DMS53 (cell line): ENCODE measurements at regions not wholly inside any gene's neighbourhood (a gene's known extent, or its start where the extent isn't known, plus 50 kb on each side); places are given as distances from the start of the nearest gene placed in this dataset.

Source experiments
- DNase-seq: peaks from one replicate; lab custom pipeline; 2025; lab: John Stamatoyannopoulos, UW

DNA sequence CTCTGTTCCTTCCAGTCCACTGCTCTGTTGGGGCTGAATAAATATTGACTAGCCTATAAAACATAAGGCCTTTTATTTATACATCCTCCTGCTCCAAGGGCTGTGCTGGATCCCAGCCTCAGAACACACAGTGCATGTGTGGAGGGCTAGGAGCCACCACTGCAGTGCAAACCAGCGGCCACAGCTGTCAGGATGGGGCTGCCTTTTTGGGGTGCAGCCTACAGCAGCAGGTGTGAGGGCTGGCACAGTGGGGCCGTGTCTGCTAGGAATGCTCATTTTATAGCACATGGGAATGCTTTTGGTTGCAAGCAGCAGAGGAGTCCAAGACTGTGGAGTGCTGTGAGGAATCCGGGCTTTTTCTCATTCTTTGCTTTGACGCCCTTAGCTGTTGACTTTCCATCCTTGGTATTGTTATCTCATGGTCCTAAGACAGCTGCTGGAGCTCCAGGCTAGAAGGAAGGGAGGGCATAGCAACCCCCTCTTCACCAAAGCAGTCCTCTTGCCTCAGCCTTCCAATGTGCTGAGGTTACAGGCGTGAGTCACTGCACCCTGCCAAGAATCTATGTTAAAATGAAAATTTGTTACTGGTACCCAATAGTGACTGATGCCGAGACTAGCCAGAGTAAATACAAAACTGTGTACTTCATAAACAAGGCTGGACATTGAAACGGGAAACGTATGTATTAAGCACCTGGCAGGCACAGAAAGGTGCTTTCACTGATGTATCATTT, 334.3 kb upstream of the GATB start:
- DNase-seq: peak; percentile 67

DNA sequence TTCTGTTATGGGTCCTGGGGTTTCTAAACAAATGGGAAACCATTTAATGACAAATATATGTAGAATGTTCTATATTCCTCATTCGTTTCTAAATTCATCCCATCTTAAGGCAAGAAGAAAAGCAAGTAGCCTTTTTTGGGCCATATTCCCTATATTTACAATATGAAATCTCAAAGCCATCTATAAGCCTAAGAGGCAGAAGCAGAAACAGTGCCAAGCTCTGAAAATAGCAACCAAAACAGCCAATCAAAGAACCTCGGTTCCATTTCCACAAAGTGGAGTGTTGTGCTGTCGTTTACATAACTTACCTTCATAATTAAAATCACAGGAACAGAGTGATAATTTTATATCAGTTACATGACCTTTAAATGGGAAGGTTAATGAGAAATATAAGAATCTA, 330.6 kb upstream of the GATB start:
- no peak for DNase-seq

DNA sequence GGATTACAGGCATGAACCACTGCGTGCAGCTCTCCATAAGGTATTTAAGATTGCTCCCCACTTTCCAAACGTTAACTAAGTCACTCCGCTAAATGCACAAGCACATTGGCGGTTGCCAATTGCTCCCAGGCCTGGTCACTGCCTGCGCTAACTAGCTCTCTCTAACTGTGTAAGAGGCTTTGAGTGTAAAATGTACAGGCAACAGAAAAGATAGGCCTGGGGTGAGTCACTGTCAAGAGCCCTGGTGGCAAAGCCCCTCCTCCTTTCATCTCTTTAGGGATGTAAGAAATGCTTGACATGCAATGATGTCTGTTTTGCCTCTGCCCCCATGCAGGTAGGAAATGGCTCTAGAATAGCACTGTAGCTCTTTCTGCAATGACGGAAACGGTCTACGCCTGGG, 329.7 kb upstream of the GATB start:
- peak; percentile 40 for DNase-seq

GRCh38 chr4:152089584-152089983, 328.8 kb upstream of the GATB start:
- DNase-seq: no peak

- DNase-seq: no peak
Observed at GRCh38 chr4:152087335-152087734, 326.5 kb upstream of the GATB start.

- no peak for DNase-seq
Observed at GRCh38 chr4:152085657-152086056, 324.9 kb upstream of the GATB start.

- DNase-seq: no peak
Observed at GRCh38 chr4:152083338-152083737, 322.5 kb upstream of the GATB start.

DNA sequence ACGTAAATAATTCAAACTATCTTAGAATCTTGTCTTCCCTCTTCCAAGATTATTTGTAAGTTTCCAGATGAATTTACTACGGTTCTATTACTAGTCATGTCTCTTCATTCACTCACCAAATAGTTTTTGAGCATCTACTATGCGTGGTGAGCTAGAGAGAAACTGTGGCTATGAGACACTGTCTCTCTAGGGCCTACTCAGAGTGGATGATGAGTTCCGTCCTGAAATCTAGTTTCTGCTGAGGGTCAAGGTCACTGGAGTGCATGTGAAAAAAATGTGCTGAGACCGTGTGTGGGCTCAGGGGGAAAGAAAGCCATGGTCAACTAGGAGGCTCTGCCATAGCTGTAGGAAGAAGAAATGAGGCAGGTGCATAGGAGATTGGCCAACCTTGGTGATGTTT, 320.2 kb upstream of the GATB start:
- no peak for DNase-seq

DNA sequence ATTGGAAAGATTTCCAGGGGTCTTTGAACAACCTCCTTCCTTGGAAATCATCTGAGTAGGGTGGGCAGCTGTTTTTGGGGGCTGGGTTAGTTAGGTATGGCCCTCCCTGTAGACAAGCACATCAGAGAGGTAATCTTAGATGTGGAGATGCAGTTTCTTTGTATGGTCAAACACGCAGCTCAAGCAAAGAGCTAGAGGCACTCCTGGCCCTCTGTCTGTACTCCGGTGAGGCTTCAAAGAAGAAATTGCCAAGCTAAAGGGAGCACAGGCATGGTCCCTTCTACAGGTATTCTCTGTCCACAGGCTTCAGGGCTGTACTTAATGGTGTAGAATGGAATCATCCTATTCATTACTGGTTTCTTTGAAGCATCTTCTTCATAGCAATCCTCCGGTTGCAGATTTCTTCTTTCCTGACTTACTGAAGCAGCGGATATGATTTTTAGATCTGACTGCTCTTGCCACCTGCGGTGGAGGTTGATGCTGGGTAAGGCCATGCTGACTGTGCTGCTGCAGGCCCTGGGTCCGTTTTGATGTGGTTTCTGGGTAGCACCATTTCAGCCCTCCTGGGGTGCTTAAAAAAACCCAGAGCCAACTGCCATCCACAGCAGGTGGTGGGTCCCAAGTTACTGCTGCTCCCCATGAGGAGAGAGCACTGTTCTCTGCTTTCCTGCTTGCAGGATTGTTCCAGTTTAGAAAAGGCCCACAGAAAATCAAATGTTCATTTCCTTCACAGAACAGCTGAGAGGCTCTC, 318.9 kb upstream of the GATB start:
- DNase-seq: no peak

DNA sequence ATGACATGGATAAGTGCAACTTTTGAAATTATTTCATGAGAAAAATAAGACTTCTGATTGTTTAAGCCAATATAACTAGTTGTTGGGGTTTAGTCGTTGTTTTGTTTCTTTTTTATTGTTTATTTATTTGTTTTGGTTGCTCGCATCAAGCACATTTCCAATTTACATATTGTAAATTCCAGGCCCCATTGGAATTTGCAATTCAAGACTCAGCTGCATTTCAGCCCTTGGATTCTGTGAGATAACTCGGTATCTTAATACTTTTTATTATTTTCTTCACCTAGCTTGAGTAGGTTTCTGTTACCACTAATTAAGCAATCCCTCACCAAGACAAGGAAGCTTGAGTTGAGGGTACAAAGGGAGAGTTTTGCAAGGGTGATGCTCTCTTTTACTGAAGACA, 318.3 kb upstream of the GATB start:
- DNase-seq: no peak

DNA sequence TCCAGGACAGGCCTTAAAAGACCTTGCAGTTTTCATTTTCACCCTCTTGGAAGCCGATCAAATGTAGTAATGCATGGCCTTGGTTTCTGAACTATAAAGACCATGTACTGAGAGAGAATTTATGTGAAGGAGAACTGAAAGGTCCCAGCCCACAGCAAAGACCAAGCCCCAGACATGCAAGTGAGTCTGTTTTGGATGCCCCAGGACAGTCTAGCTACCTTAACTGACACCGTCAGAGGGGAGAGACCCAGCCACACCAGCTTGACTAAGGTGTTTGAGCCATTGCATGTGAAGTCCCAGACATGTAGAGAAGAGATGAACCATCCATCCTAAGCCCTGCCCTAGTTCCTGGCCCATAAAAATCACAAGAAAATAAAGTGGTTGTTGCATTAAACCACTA, 316.8 kb upstream of the GATB start:
- DNase-seq: no peak

- no peak for DNase-seq
Observed at GRCh38 chr4:152075253-152075928, 314.6 kb upstream of the GATB start.

DNA sequence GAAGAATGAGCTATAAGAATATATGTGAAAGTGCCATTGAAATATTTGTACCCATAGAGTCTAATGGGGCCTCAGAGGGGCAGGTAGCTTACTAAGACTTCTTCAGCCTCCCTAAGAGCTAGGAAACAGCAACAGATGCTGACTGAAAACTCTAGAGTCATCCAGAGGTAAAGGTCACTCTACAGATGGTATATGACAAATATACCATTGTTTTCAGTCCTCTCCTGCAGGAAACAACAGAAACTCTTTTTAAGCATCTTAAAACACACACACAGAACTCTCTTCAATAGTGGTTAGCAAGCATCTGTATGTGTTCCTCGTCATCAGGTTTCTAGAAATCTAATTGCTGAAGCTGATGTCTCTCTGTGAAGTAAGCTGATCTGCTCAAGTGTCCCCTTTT, 313.8 kb upstream of the GATB start:
- no peak for DNase-seq

DNA sequence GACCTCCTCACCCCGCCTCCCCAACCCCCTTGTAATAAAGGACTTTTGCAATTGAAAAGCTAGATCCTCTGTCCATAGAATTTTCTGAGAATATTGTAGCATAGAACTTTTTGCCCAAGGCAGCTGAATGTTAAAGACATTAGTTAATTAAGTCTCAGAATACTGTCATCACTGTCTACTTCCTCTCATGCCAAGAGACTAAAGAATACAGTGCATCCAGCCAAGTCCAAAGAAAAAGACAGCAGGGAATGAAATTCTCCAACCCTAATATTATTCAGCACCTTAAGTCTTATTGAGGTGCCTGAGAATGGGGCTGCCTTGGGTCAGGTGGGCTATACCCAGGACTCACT, 313.3 kb upstream of the GATB start:
- no peak for DNase-seq

- peak; percentile 3 for DNase-seq
Observed at GRCh38 chr4:152073351-152074087, 312.7 kb upstream of the GATB start.

- no peak for DNase-seq
Observed at GRCh38 chr4:152072906-152073305, 312.1 kb upstream of the GATB start.

DNA sequence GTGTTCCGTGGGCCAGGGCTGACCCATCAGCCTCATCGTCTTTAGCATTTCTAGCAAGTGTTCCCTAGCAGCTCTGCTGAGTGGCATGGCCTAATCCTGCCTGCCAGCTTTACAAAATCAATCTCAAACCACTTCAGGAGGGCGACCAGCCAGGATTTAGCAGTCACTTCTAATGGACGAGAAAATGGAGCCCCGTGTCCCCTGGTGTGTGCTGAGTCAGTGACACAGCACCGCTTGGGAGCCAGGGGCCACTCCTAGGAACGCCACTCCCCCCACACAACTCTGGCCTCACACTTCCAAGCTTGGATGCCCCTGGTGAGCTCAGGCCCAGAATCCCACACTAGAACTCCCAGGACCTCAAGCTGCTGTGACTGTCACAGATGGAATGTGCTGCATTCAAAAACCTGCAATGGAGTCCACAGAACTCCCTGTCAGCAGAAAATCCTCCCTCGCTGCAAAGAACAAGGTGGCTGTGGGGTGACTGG, 311.2 kb upstream of the GATB start:
- DNase-seq: no peak

GRCh38 chr4:152070854-152071253, 310.0 kb upstream of the GATB start:
- no peak for DNase-seq

- DNase-seq: no peak
Observed at GRCh38 chr4:152068866-152069265, 308.1 kb upstream of the GATB start.

GRCh38 chr4:152065545-152065944, 304.7 kb upstream of the GATB start:
- no peak for DNase-seq

- no peak for DNase-seq
Observed at GRCh38 chr4:152064753-152065152, 303.9 kb upstream of the GATB start.

GRCh38 chr4:152064282-152064681, 303.5 kb upstream of the GATB start:
- DNase-seq: no peak
